ENCODE measurements at regions not wholly inside any gene's neighbourhood (a gene's known extent, or its start where the extent isn't known, plus 50 kb on each side); places are given as distances from the start of the nearest gene placed in this dataset.
"Not testable (repeated sequence)": the region's sequence is repeated elsewhere in the genome, so short reads cannot be mapped to it uniquely, and the experiment has no call there.

GRCh38 chr4:102397056-102397455 is 51.8 kb upstream of the SLC39A8 start:
- H3K4me1 Mint-ChIP-seq, result not testable (repeated sequence)
- 79% methylated on average over 5 of the region's 5 CpGs for WGBS (ENCODE audit: insufficient coverage)

DNA sequence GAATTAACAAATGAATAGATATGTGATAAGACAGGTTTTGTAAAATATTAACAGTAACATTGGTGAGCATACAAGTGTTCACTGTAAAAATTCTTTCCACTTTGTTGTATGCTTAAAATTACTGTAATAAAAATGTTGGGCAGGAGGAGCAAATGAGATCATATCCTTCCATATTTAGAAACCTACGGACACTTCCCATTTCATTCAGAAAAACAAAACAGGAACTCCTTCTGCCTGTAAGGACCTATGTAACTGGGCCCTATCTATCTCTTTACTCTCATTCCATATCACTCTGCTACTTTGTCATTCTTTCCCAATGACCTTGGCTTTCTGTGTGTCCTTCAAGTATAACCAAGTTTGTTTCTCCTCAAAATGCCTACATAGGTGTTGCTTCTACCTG is 53.7 kb upstream of the SLC39A8 start:
- no peaks in the 10 kb centered on the region for H3K36me3 ChIP-seq (ENCODE audit: control insufficient read depth, insufficient read depth, low read length)
- Mint-ChIP-seq H3K4me1 (no peaks in the 10 kb centered on the region), H3K36me3 (no peaks in the 10 kb centered on the region), H3K27ac (no peak overlapping the region), H3K9me3 (no peaks in the 10 kb centered on the region), H3K27me3 (ENCODE audit: low read depth in 2 of 2) (no peaks in the 10 kb centered on the region), H3K4me3 (no peak overlapping the region)
- no peak overlapping the region for H3K4me3 ChIP-seq (ENCODE audit: low read length)
- H3K27me3 ChIP-seq (ENCODE audit: control insufficient read depth, insufficient read depth, low read length), result no peaks in the 10 kb centered on the region
- DNase-seq (no peak), ATAC-seq (no peak)
- no peaks in the 10 kb centered on the region for H3K4me1 ChIP-seq (ENCODE audit: control insufficient read depth, insufficient read depth, low read length)
- no peak overlapping the region for H3K27ac ChIP-seq (ENCODE audit: low read length)
- WGBS (ENCODE audit: insufficient coverage), result 77% methylated on average over 1 of the region's 1 CpG
- no peaks in the 10 kb centered on the region for H3K9me3 ChIP-seq (ENCODE audit: control insufficient read depth, insufficient read depth, low read length)
- intact Hi-C loops (cut with micrococcal nuclease), result no loop called here
- TF ChIP-seq, protein P1, sequence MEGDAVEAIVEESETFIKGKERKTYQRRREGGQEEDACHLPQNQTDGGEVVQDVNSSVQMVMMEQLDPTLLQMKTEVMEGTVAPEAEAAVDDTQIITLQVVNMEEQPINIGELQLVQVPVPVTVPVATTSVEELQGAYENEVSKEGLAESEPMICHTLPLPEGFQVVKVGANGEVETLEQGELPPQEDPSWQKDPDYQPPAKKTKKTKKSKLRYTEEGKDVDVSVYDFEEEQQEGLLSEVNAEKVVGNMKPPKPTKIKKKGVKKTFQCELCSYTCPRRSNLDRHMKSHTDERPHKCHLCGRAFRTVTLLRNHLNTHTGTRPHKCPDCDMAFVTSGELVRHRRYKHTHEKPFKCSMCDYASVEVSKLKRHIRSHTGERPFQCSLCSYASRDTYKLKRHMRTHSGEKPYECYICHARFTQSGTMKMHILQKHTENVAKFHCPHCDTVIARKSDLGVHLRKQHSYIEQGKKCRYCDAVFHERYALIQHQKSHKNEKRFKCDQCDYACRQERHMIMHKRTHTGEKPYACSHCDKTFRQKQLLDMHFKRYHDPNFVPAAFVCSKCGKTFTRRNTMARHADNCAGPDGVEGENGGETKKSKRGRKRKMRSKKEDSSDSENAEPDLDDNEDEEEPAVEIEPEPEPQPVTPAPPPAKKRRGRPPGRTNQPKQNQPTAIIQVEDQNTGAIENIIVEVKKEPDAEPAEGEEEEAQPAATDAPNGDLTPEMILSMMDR (IDR thresholded peaks at IDR 0.05), result no peak

More at GRCh38 chr4:102397056-102397455, 51.8 kb upstream of the SLC39A8 start:
- H3K9me3 Mint-ChIP-seq; intact Hi-C loops (cut with micrococcal nuclease); DNase-seq; H3K27me3 Mint-ChIP-seq (ENCODE audit: low read depth in 2 of 2); ATAC-seq; H3K27me3 ChIP-seq (ENCODE audit: control insufficient read depth, insufficient read depth, low read length); H3K36me3 Mint-ChIP-seq; H3K27ac ChIP-seq (ENCODE audit: low read length); H3K27ac Mint-ChIP-seq; H3K4me3 Mint-ChIP-seq; H3K36me3 ChIP-seq (ENCODE audit: control insufficient read depth, insufficient read depth, low read length); H3K9me3 ChIP-seq (ENCODE audit: control insufficient read depth, insufficient read depth, low read length); H3K4me3 ChIP-seq (ENCODE audit: low read length); H3K4me1 ChIP-seq (ENCODE audit: control insufficient read depth, insufficient read depth, low read length): not testable (repeated sequence)

- Mint-ChIP-seq H3K9me3 (no peaks in the 10 kb centered on the region), H3K4me1 (no peaks in the 10 kb centered on the region), H3K27me3 (ENCODE audit: low read depth in 2 of 2) (no peaks in the 10 kb centered on the region), H3K27ac (no peak overlapping the region), H3K4me3 (no peak overlapping the region), H3K36me3 (no peaks in the 10 kb centered on the region)
- intact Hi-C loops (cut with micrococcal nuclease), result no loop called here
- no peaks in the 10 kb centered on the region for H3K27me3 ChIP-seq (ENCODE audit: control insufficient read depth, insufficient read depth, low read length)
- TF ChIP-seq, protein P1 (IDR thresholded peaks at IDR 0.05), result no peak
- DNase-seq (no peak), ATAC-seq (no peak)
- WGBS (ENCODE audit: insufficient coverage), result 97% methylated on average over 4 of the region's 4 CpGs
- no peaks in the 10 kb centered on the region for H3K4me1 ChIP-seq (ENCODE audit: control insufficient read depth, insufficient read depth, low read length)
- no peaks in the 10 kb centered on the region for H3K36me3 ChIP-seq (ENCODE audit: control insufficient read depth, insufficient read depth, low read length)
- no peak overlapping the region for H3K27ac ChIP-seq (ENCODE audit: low read length)
- H3K9me3 ChIP-seq (ENCODE audit: control insufficient read depth, insufficient read depth, low read length), result no peaks in the 10 kb centered on the region
- no peak overlapping the region for H3K4me3 ChIP-seq (ENCODE audit: low read length)
Observed at GRCh38 chr4:102400898-102401297, 55.6 kb upstream of the SLC39A8 start.

DNA sequence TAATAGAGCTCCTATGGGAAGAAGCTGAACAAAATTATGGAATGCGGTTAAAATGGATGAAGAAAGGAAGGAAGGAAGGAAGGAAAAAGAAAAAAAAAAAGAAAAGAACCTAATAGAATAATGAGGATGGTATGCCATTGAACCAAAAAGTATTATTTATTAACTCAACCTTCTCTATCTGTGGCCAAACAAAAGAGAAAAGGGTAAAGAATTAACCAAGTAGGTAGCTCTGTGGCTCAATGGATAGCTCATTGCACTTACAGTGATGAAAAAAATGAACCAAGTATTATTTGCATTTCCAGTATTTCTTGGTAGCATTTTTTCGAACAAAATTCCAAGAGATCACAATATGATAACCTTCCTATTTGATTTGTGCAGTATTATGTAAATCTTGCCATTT is 56.9 kb upstream of the SLC39A8 start:
- Histone ChIP-seq H3K36me3 (ENCODE audit: control insufficient read depth, insufficient read depth, low read length) (no peaks in the 10 kb centered on the region), H3K9me3 (ENCODE audit: control insufficient read depth, insufficient read depth, low read length) (no peaks in the 10 kb centered on the region), H3K27me3 (ENCODE audit: control insufficient read depth, insufficient read depth, low read length) (no peaks in the 10 kb centered on the region), H3K4me1 (ENCODE audit: control insufficient read depth, insufficient read depth, low read length) (no peaks in the 10 kb centered on the region), H3K27ac (ENCODE audit: low read length) (no peak overlapping the region), H3K4me3 (ENCODE audit: low read length) (no peak overlapping the region)
- Mint-ChIP-seq H3K4me1 (no peaks in the 10 kb centered on the region), H3K27ac (no peak overlapping the region), H3K4me3 (no peak overlapping the region), H3K36me3 (no peaks in the 10 kb centered on the region), H3K27me3 (ENCODE audit: low read depth in 2 of 2) (no peaks in the 10 kb centered on the region), H3K9me3 (no peaks in the 10 kb centered on the region)
- TF ChIP-seq, protein P1 (IDR thresholded peaks at IDR 0.05), result no peak
- WGBS (ENCODE audit: insufficient coverage), result 100% methylated on average over 1 of the region's 2 CpGs
- intact Hi-C loops (cut with micrococcal nuclease), result no loop called here
- ATAC-seq, result no peak
- DNase-seq, result no peak
